Vagina (tissue), 2 donors: ENCODE measurements at regions not wholly inside any gene's neighbourhood (a gene's known extent, or its start where the extent isn't known, plus 50 kb on each side); places are given as distances from the start of the nearest gene placed in this dataset.

ENCODE experiments used
- CTCF ChIP-seq, 3 experiments: fragments of 450-650 bp in 2 of 3; fragments of 200-600 bp in 1 of 3; sonication (generic) in 1 of 3; IDR thresholded peaks; one replicate each; pipeline ENCODE4 v1.5.1; 2017 to 2019; ENCODE audit warnings: antibody characterized with exemption in 3 of 3, mild to moderate bottlenecking in 2 of 3, moderate library complexity in 2 of 3
- POLR2A ChIP-seq, 2 donors: fragments of 450-650 bp; IDR thresholded peaks; one replicate each; pipeline ENCODE4 v1.6.1; 2017; ENCODE audit warnings: antibody characterized with exemption in 2 of 2, mild to moderate bottlenecking in 2 of 2, moderate library complexity in 2 of 2

GRCh38 chr6:156309017-156309416, 468.2 kb upstream of the ARID1B start:
- TF ChIP-seq POLR2A (IDR thresholded peaks at IDR 0.05) (no peak), CTCF (IDR thresholded peaks at IDR 0.05) (no peak)
